Spleen (tissue), 7 donors: ENCODE measurements at regions not wholly inside any gene's neighbourhood (a gene's known extent, or its start where the extent isn't known, plus 50 kb on each side); places are given as distances from the start of the nearest gene placed in this dataset.

Source experiments
- POLR2A ChIP-seq, 3 donors: fragments of 450-650 bp; IDR thresholded peaks; one replicate each; pipeline ENCODE4 v1.5.1; 2017; ENCODE audit warnings: antibody characterized with exemption in 3 of 3, mild to moderate bottlenecking in 1 of 3
- POLR2AphosphoS5 ChIP-seq, 3 donors: sonication (generic); formaldehyde crosslinking; IDR thresholded peaks; one replicate each; pipeline ENCODE4 v1.5.1; 2017; ENCODE audit warnings: antibody characterized with exemption in 3 of 3
- TF ChIP-seq, protein P1 (sequence below), 11 experiments: fragments of 200-600 bp in 7 of 11; fragments of 450-650 bp in 4 of 11; sonication (generic) in 4 of 11; IDR thresholded peaks in 8 of 11; conservative IDR thresholded peaks in 3 of 11; 1 replicate in 7 of 11; 2 replicates in 4 of 11; pipeline versions ENCODE4 v1.4.0 to v1.8.0; 2016 to 2021; ENCODE audit warnings: antibody characterized with exemption in 11 of 11, inconsistent platforms in 4 of 11, mild to moderate bottlenecking in 1 of 11
- donor health status: DM: no; HTN: no; CAD: no; lungs with moderate emphysema.
- donor health status: DM: no; HTN: no; CAD: no.
- donor health status: DM: no; HTN: no; CAD: no.

DNA sequence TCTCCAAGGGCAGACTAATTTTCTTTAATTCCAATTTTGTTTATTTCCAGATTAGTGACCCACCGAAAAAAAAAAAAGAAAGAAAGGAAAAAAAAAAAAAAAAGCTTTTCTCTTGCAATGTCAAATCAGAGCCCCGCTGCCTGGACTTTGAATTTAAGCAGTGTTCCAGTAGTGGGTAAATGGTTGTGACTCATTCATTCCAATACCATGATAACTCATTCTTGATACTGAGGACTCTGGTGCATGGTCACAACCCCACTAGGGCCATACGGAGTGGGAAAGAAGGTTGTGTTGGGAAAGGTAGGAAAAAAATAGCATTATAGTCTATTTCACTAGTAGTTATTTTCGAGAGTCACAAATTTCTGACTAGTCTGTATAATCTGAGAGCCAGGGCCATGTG lies 59.1 kb upstream of the COL8A1 start:
- TF ChIP-seq, protein P1, sequence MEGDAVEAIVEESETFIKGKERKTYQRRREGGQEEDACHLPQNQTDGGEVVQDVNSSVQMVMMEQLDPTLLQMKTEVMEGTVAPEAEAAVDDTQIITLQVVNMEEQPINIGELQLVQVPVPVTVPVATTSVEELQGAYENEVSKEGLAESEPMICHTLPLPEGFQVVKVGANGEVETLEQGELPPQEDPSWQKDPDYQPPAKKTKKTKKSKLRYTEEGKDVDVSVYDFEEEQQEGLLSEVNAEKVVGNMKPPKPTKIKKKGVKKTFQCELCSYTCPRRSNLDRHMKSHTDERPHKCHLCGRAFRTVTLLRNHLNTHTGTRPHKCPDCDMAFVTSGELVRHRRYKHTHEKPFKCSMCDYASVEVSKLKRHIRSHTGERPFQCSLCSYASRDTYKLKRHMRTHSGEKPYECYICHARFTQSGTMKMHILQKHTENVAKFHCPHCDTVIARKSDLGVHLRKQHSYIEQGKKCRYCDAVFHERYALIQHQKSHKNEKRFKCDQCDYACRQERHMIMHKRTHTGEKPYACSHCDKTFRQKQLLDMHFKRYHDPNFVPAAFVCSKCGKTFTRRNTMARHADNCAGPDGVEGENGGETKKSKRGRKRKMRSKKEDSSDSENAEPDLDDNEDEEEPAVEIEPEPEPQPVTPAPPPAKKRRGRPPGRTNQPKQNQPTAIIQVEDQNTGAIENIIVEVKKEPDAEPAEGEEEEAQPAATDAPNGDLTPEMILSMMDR (IDR thresholded peaks at IDR 0.05 in 8 of 11, conservative IDR thresholded peaks at IDR 0.05 in 3 of 11) = no peak
- TF ChIP-seq POLR2A (IDR thresholded peaks at IDR 0.05) = no peak
- no peak for TF ChIP-seq POLR2AphosphoS5 (IDR thresholded peaks at IDR 0.05)
